ENCODE measurements at regions not wholly inside any gene's neighbourhood (a gene's known extent, or its start where the extent isn't known, plus 50 kb on each side); places are given as distances from the start of the nearest gene placed in this dataset.

DNA sequence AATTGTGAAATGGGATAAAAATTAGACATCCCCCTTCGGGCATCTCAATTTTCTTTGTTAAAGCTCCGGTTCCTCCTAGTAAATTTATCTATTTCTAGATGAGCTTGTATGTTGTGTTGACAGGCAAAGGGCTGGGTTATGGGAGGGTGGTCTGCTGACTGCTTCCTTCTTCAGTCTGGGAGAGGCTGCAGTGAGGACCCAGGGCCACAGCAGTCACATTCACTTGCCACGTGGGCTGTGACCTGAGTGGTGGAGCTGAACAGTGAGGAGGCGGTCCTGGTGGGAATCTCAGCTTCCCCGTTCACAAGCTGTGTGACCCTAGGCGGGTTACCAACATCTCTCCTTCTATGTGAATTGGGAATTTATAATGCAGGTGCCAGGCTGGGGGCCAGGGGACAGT, 57.5 kb upstream of the RXRA start:
- TF ChIP-seq, protein P1, sequence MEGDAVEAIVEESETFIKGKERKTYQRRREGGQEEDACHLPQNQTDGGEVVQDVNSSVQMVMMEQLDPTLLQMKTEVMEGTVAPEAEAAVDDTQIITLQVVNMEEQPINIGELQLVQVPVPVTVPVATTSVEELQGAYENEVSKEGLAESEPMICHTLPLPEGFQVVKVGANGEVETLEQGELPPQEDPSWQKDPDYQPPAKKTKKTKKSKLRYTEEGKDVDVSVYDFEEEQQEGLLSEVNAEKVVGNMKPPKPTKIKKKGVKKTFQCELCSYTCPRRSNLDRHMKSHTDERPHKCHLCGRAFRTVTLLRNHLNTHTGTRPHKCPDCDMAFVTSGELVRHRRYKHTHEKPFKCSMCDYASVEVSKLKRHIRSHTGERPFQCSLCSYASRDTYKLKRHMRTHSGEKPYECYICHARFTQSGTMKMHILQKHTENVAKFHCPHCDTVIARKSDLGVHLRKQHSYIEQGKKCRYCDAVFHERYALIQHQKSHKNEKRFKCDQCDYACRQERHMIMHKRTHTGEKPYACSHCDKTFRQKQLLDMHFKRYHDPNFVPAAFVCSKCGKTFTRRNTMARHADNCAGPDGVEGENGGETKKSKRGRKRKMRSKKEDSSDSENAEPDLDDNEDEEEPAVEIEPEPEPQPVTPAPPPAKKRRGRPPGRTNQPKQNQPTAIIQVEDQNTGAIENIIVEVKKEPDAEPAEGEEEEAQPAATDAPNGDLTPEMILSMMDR (IDR thresholded peaks at IDR 0.05): no peak
- TF ChIP-seq POLR2AphosphoS5 (IDR thresholded peaks at IDR 0.05): no peak
